CD1c-positive myeloid dendritic cell (primary cell): ENCODE measurements at regions not wholly inside any gene's neighbourhood (a gene's known extent, or its start where the extent isn't known, plus 50 kb on each side); places are given as distances from the start of the nearest gene placed in this dataset.
"Not testable (repeated sequence)": the region's sequence is repeated elsewhere in the genome, so short reads cannot be mapped to it uniquely, and the experiment has no call there.

Source experiments
- DNase-seq: peaks from one replicate; pipeline ENCODE4 v3.0.0-alpha.2; 2016; ENCODE audit errors: extremely low spot score

GRCh38 chrX:148080593-148080992 is 99.5 kb downstream of the FMR1NB start:
- DNase-seq = no peak

GRCh38 chrX:148084611-148085010 is 103.5 kb downstream of the FMR1NB start:
- DNase-seq = no peak

- DNase-seq = no peak
Observed at GRCh38 chrX:148120151-148120550, 139.0 kb downstream of the FMR1NB start.

DNA sequence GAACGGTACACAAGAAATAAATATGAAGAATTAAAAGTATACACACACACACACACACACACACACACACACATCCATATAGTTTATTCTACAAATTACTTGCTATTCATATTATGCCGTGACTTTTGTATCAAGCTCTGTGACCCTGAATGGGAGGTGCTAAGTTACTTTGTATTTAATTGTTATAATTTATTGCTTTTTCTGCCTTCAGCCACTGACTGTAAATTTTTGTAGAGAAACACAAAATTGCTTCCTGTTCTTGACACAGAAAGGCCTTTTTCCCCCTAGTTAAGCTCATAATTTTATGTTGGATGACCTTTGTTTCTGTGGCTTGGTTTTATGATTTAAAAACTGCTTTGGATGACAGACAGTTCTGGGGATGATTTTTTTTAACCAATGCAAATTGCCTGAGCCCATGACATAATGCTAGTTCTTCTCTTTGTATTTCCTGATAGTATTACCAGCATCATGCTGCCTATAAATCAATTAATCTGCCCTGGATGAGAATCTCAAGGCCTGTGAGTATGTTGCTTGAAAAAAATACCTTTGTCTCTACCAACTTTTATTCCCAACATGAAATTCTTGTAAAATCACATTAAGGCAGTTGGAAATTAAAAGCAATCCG is 140.0 kb downstream of the FMR1NB start:
- no peak for DNase-seq

DNA sequence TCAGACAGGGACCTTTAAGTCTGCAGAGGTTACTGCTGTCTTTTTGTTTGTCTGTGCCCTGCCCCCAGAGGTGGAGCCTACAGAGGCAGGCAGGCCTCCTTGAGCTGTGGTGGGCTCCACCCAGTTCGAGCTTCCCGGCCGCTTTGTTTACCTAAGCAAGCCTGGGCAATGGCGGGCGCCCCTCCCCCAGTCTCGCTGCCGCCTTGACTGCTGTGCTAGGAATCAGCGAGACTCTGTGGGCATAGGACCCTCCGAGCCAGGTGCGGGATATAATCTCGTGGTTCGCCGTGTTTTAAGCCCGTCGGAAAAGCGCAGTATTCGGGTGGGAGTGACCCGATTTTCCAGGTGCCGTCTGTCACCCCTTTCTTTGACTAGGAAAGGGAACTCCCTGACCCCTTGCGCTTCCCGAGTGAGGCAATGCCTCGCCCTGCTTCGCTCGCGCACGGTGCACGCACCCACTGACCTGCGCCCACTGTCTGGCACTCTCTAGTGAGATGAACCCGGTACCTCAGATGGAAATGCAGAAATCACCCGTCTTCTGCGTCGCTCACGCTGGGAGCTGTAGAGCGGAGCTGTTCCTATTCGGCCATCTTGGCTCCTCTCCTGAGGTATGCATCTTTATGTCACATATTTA is 147.9 kb downstream of the FMR1NB start:
- not testable (repeated sequence) for DNase-seq

- peak; percentile 1 for DNase-seq
Observed at GRCh38 chrX:148133105-148133725, 152.1 kb downstream of the FMR1NB start.

DNA sequence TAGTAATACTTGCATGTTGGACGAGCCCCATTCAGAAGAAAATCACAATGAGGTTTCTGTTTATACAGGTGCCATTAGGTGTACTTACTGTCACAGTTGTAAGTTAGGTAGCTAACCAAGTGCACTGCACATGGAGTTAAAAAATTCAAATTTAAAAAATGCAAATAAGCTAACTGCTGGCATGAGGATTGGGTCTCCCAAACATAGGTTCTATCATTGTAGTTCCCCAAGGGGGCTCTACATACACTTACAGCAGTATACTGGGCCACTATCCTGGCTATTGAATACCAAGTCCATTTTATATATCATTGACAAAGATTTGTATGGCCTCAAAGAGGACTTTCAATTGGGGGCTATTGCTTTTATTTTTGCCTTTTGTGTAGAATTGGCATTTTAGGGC is 153.4 kb downstream of the FMR1NB start:
- DNase-seq = no peak

GRCh38 chrX:148135738-148136137 is 154.6 kb downstream of the FMR1NB start:
- DNase-seq = no peak

DNA sequence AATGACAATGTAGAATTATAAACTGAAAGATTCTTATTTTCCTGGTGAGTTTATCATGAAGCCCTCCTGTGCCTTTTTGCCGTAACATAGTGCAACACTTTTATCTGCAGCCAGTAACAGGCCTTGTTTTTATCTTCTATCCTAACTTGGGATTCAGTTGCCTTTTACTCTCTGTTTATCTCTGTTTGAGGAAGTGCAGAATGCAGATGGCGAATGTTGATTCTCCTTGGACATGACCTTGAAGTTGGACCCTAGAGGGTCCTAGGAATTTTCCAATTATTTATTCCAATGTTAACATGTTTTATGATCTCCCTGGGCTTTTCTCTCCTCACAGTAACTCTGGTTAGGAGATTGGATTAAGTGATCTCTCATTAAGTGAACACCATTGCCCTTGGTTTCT is 165.0 kb downstream of the FMR1NB start:
- no peak for DNase-seq

GRCh38 chrX:148156986-148157385 is 175.8 kb downstream of the FMR1NB start:
- DNase-seq = no peak

DNA sequence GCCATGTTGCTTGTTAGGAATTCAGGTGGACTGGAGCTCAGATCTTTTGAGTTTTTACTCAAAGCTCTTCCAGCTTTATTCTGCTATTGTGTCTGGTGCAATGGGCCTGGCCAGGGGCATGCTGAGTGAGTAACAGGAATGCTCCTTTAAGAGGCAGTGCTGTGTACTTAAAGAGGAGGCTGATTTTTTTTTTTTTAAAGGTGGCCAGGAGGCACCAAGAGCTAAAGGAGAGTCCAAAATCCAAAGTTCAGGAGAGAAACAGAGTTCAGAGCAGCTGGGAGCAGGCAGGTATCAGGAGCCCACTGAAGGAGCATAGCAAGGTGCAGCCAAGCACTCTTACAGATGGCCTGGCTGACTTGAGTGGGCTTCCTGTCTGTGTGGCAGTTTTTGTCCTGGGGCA is 178.7 kb downstream of the FMR1NB start:
- DNase-seq = no peak

- no peak for DNase-seq
Observed at GRCh38 chrX:148161701-148162100, 180.6 kb downstream of the FMR1NB start.

- no peak for DNase-seq
Observed at GRCh38 chrX:148185631-148186030, 204.5 kb downstream of the FMR1NB start.

- no peak for DNase-seq
Observed at GRCh38 chrX:148192547-148192946, 211.4 kb downstream of the FMR1NB start.

GRCh38 chrX:148193759-148194158 is 212.6 kb downstream of the FMR1NB start:
- no peak for DNase-seq

DNA sequence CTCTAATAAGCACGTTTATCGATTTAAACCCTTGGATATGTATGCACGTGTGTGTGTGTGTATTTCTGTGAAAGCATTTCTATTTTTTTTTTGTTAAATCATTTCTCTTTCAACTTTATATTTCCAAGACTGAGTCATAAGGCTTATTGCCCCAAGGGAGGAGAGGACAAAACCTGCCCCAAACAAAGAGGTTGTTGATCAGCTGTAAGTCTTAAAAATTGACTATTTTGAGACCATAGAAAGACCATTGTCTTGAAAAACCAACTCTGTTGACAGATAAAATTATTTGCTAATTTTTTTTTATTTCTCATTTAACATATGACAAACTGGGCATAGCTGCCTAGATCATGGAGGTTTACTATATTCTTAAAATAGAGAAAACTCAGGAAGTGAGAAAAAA is 222.4 kb downstream of the FMR1NB start:
- DNase-seq = no peak

- DNase-seq = no peak
Observed at GRCh38 chrX:148204195-148204594, 223.1 kb downstream of the FMR1NB start.

GRCh38 chrX:148214786-148215185 is 233.6 kb downstream of the FMR1NB start:
- no peak for DNase-seq

GRCh38 chrX:148215726-148216125 is 234.6 kb downstream of the FMR1NB start:
- DNase-seq = no peak

DNA sequence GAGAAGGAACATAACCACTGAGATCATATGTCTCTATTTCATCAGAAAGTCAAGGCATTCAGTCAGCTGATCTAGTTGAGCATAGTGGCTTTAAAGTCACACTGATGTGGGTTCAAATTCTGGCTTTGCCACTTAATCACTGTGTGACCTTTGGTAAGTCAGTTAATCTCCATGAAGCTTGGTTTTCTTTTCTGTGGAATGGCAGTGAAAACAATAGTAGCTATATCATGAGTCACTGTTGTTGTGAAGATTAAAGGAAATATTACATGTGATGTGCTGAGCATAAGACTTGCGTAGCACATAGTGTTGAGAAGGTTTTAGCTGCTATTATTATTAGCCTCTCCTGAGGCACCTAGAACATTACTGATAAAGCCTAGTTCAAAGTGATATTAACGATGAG is 242.2 kb downstream of the FMR1NB start:
- no peak for DNase-seq

DNA sequence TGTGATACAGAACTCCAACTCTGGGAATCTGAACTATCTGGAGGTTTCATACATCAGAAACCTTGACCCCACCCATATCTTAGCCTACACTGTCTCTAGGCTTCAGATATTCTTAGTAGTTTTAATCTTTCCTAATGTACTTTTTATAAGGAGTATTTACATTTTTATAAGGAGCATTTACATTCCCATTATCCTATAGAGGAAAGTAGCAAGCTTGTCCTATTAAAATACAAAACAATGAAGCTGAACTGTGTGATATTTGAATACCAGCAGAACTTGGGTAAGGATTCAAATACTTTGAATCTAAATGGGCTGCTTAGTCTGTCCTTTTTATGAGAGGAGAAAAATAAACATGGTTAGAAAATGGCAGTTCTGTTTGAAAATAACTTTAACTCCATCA is 247.4 kb downstream of the FMR1NB start:
- DNase-seq = no peak

- DNase-seq = no peak
Observed at GRCh38 chrX:148229801-148230303, 248.7 kb downstream of the FMR1NB start.

- no peak for DNase-seq
Observed at GRCh38 chrX:148259990-148260389, 240.4 kb upstream of the AFF2 start.
